Astrocyte (in vitro differentiated cells and primary cell): ENCODE measurements at regions not wholly inside any gene's neighbourhood (a gene's known extent, or its start where the extent isn't known, plus 50 kb on each side); places are given as distances from the start of the nearest gene placed in this dataset.

ENCODE experiments used
- DNase-seq: peaks from one replicate; pipeline ENCODE4 v3.0.0-alpha.2; 2010; ENCODE audit warnings: low read depth
- FAIRE-seq: peaks from 2 replicates; lab custom pipeline; 2011; peaks lifted over from hg19 to GRCh38; lab: Jason Lieb, UNC
- H2AFZ ChIP-seq: 2 replicates; pipeline ENCODE4 v1.6.0; 2012; ENCODE audit warnings: low read depth, low read length, inconsistent platforms
- H3K27ac ChIP-seq: 2 replicates; pipeline ENCODE4 v1.5.1; 2011; ENCODE audit warnings: low read depth, low read length, inconsistent platforms
- H3K27me3 ChIP-seq: 2 replicates; pipeline ENCODE4 v1.6.0; 2011; ENCODE audit warnings: low read length, inconsistent platforms; ENCODE audit not compliant: insufficient read depth
- H3K36me3 ChIP-seq: 2 replicates; pipeline ENCODE4 v1.5.1; 2011; ENCODE audit warnings: low read length, inconsistent platforms; ENCODE audit not compliant: insufficient read depth
- H3K4me1 ChIP-seq: 2 replicates; pipeline ENCODE4 v1.5.1; 2011; ENCODE audit warnings: low read length, inconsistent platforms; ENCODE audit not compliant: insufficient read depth
- H3K4me2 ChIP-seq: 2 replicates; pipeline ENCODE4 v1.6.0; 2012; ENCODE audit warnings: low read length, inconsistent platforms
- H3K4me3 ChIP-seq: 2 replicates; pipeline ENCODE4 v1.5.1; 2011; ENCODE audit warnings: low read depth, mild to moderate bottlenecking, low read length, inconsistent platforms; ENCODE audit not compliant: insufficient read depth
- H3K79me2 ChIP-seq: 2 replicates; pipeline ENCODE4 v1.6.0; 2012; ENCODE audit warnings: mild to moderate bottlenecking, low read length, inconsistent platforms; ENCODE audit not compliant: insufficient read depth
- H3K9ac ChIP-seq: 2 replicates; pipeline ENCODE4 v1.6.0; 2012; ENCODE audit warnings: mild to moderate bottlenecking, low read length, inconsistent platforms
- H3K9me3 ChIP-seq: 2 replicates; pipeline ENCODE4 v1.5.1; 2012; ENCODE audit warnings: low read depth, mild to moderate bottlenecking, low read length, inconsistent platforms; ENCODE audit not compliant: insufficient read depth
- H4K20me1 ChIP-seq: 2 replicates; pipeline ENCODE4 v1.6.0; 2012; ENCODE audit warnings: low read length, inconsistent platforms; ENCODE audit not compliant: insufficient read depth
- H3K27ac Mint-ChIP-seq: one replicate; pipeline ENCODE4 v1.8.0; 2021; ENCODE audit warnings: mild to moderate bottlenecking, mixed read lengths; ENCODE audit not compliant: unreplicated experiment
- H3K27me3 Mint-ChIP-seq: one replicate; pipeline ENCODE4 v1.8.0; 2021; ENCODE audit warnings: low read depth, mixed read lengths; ENCODE audit not compliant: unreplicated experiment
- H3K36me3 Mint-ChIP-seq: one replicate; pipeline ENCODE4 v1.8.0; 2021; ENCODE audit warnings: low read depth, mixed read lengths; ENCODE audit not compliant: unreplicated experiment
- H3K4me1 Mint-ChIP-seq: one replicate; pipeline ENCODE4 v1.8.0; 2021; ENCODE audit warnings: low read depth, mixed read lengths; ENCODE audit not compliant: unreplicated experiment
- H3K4me3 Mint-ChIP-seq: one replicate; pipeline ENCODE4 v1.8.0; 2021; ENCODE audit warnings: mild to moderate bottlenecking, moderate library complexity, mixed read lengths; ENCODE audit not compliant: unreplicated experiment
- H3K9me3 Mint-ChIP-seq: one replicate; pipeline ENCODE4 v1.8.0; 2021; ENCODE audit warnings: mild to moderate bottlenecking, mixed read lengths; ENCODE audit not compliant: unreplicated experiment
- EZH2 ChIP-seq: IDR thresholded peaks from 2 replicates; pipeline ENCODE4 v1.6.1; 2012; ENCODE audit warnings: mild to moderate bottlenecking, low read length, inconsistent platforms; ENCODE audit not compliant: insufficient read depth
- TF ChIP-seq, protein P1 (sequence below): IDR thresholded peaks from 2 replicates; pipeline ENCODE4 v1.5.1; 2011; ENCODE audit warnings: low read depth, mild to moderate bottlenecking, inconsistent platforms, low read length, moderate library complexity; ENCODE audit not compliant: insufficient read depth

GRCh38 chr2:173589604-173590275 is 235.1 kb downstream of the CDCA7 start:
- Histone ChIP-seq H3K27ac (peak overlapping the region; percentile 67), H4K20me1 (no peaks in the 10 kb centered on the region), H2AFZ (no peak overlapping the region), H3K36me3 (no peaks in the 10 kb centered on the region), H3K4me2 (peak overlapping the region; percentile 48), H3K27me3 (no peaks in the 10 kb centered on the region), H3K79me2 (no peaks in the 10 kb centered on the region), H3K9ac (peak overlapping the region; percentile 38), H3K9me3 (peaks cover 8% of the 10 kb centered on the region), H3K4me1 (peaks cover 17% of the 10 kb centered on the region), H3K4me3 (no peak overlapping the region)
- Mint-ChIP-seq H3K36me3 (no peaks in the 10 kb centered on the region), H3K27ac (no peak overlapping the region), H3K4me3 (no peak overlapping the region), H3K27me3 (no peaks in the 10 kb centered on the region), H3K9me3 (peaks cover 10% of the 10 kb centered on the region), H3K4me1 (peaks cover 16% of the 10 kb centered on the region)
- TF ChIP-seq, protein P1, sequence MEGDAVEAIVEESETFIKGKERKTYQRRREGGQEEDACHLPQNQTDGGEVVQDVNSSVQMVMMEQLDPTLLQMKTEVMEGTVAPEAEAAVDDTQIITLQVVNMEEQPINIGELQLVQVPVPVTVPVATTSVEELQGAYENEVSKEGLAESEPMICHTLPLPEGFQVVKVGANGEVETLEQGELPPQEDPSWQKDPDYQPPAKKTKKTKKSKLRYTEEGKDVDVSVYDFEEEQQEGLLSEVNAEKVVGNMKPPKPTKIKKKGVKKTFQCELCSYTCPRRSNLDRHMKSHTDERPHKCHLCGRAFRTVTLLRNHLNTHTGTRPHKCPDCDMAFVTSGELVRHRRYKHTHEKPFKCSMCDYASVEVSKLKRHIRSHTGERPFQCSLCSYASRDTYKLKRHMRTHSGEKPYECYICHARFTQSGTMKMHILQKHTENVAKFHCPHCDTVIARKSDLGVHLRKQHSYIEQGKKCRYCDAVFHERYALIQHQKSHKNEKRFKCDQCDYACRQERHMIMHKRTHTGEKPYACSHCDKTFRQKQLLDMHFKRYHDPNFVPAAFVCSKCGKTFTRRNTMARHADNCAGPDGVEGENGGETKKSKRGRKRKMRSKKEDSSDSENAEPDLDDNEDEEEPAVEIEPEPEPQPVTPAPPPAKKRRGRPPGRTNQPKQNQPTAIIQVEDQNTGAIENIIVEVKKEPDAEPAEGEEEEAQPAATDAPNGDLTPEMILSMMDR, result no peak
- TF ChIP-seq EZH2, result no peak
- FAIRE-seq (no peak), DNase-seq (no peak)

GRCh38 chr2:173590276-173590861 is 235.7 kb downstream of the CDCA7 start:
- Histone ChIP-seq H2AFZ (no peak overlapping the region), H3K9ac (peak overlapping the region; percentile 38), H3K79me2 (no peaks in the 10 kb centered on the region), H3K27me3 (no peaks in the 10 kb centered on the region), H4K20me1 (no peaks in the 10 kb centered on the region), H3K9me3 (peaks cover 8% of the 10 kb centered on the region), H3K4me3 (no peak overlapping the region), H3K36me3 (no peaks in the 10 kb centered on the region), H3K4me2 (peak overlapping the region; percentile 48), H3K27ac (peak overlapping the region; percentile 78), H3K4me1 (peaks cover 17% of the 10 kb centered on the region)
- peaks cover 10% of the 10 kb centered on the region for H3K9me3 Mint-ChIP-seq
- H3K27ac Mint-ChIP-seq, result peak overlapping the region; percentile 49
- no peaks in the 10 kb centered on the region for H3K27me3 Mint-ChIP-seq
- H3K36me3 Mint-ChIP-seq, result no peaks in the 10 kb centered on the region
- no peak overlapping the region for H3K4me3 Mint-ChIP-seq
- peaks cover 16% of the 10 kb centered on the region for H3K4me1 Mint-ChIP-seq
- FAIRE-seq (peak; percentile 98), DNase-seq (peak; percentile 97)
- TF ChIP-seq EZH2, result no peak
- TF ChIP-seq, protein P1, result no peak

DNA sequence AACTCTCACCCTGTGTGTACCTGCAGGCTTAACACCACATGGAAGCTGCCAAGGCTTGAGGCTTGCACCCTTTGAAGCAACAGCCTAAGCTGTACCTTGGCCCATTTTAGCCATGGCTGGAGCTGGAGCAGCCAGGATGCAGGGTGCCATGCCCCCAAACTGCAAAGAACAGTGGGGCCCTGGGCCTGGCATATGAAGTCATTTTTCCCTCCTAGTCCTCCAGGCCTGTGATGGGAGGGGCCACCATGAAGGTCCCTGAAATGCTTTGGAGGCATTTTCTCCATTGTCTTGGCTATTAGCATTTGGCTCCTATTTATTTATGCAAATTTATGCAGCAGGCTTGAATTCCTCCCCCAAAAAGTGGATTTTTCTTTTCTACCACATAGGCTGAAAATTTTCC is 238.4 kb downstream of the CDCA7 start:
- Mint-ChIP-seq H3K4me1 (peaks cover 16% of the 10 kb centered on the region), H3K27ac (no peak overlapping the region), H3K36me3 (no peaks in the 10 kb centered on the region), H3K9me3 (peaks cover 10% of the 10 kb centered on the region), H3K27me3 (no peaks in the 10 kb centered on the region), H3K4me3 (no peak overlapping the region)
- FAIRE-seq (no peak), DNase-seq (no peak)
- Histone ChIP-seq H3K4me3 (no peak overlapping the region), H3K27me3 (no peaks in the 10 kb centered on the region), H4K20me1 (no peaks in the 10 kb centered on the region), H3K4me1 (peaks cover 17% of the 10 kb centered on the region), H3K79me2 (no peaks in the 10 kb centered on the region), H3K4me2 (no peak overlapping the region), H3K27ac (no peak overlapping the region), H3K9ac (no peak overlapping the region), H3K9me3 (peaks cover 8% of the 10 kb centered on the region), H3K36me3 (no peaks in the 10 kb centered on the region), H2AFZ (no peak overlapping the region)
- TF ChIP-seq, protein P1, result no peak
- no peak for TF ChIP-seq EZH2
